HuH-7 (cell line): ENCODE measurements at regions not wholly inside any gene's neighbourhood (a gene's known extent, or its start where the extent isn't known, plus 50 kb on each side); places are given as distances from the start of the nearest gene placed in this dataset.
"Not testable (repeated sequence)": the region's sequence is repeated elsewhere in the genome, so short reads cannot be mapped to it uniquely, and the experiment has no call there.

Experiments used
- DNase-seq: peaks from one replicate; pipeline ENCODE4 v3.0.0; 2011; ENCODE audit warnings: low spot score

DNA sequence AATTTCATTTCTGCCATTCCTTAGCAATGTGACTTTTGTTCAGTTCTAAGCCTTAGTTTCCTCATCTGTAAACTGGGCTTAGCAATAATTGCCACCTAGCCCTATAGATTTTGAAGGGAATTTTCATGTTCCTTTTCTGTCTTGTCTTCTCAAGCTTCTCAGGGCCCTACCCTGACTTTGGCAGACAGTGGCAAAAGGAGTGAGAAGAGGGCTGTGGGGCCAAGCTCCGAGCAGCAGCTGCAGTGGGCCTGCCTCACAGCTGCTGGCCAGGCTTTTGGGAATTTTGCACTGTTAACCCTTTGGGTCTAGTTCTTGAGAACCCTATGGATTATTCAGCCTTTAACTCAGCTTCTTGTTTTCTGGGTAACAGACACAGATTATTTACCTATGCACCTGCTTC is 67.6 kb upstream of the IGSF1 start:
- DNase-seq, result no peak

GRCh38 chrX:131359611-131360010 is 70.5 kb upstream of the IGSF1 start:
- DNase-seq, result no peak

- DNase-seq, result no peak
These were observed 76.7 kb upstream of the IGSF1 start for GRCh38 chrX:131365766-131366165.

GRCh38 chrX:131366407-131366806 is 77.3 kb upstream of the IGSF1 start:
- peak; percentile 9 for DNase-seq

GRCh38 chrX:131388293-131388692 is 99.2 kb upstream of the IGSF1 start:
- DNase-seq, result no peak

- DNase-seq, result no peak
These were observed 103.6 kb upstream of the IGSF1 start for GRCh38 chrX:131392666-131393065.

DNA sequence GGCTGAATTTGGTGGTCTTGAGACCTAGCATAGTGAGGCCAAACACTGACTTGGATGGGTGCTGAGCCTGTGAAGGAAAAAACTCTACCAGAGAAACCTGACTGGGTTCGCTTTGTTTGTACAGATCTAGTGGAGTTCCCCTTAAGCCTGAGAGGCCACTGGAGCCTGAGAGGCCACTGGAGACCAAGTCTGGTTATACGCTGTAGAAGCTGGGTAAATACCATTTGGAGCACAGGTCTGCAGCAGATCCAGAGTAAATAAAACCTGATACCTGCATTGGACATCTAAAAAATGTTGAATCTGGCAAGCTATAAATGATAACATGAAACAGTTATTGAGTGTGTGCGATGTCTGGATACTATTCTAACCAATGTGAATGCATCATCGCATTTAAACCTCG is 104.3 kb upstream of the IGSF1 start:
- DNase-seq, result no peak

- DNase-seq, result no peak
These were observed 105.3 kb upstream of the IGSF1 start for GRCh38 chrX:131394384-131394783.

DNA sequence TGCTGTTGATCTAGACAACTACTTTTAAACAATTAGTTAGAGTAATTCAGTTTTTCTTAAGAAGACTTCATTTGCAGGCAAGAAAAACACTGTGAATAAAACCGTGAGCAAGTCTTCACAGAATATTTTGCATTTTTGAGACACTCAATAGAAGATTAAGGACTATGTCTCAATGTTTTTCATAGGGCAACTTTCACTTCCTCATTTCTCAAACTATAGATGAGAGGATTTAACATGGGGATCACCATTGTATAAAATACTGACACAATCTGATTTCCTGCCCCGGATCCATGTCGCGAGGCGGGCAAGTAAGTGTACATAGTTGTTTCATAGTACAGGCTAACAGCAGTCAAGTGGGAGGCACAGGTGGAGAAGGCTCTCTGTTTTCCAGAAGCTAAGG is 108.8 kb upstream of the IGSF1 start:
- no peak for DNase-seq

DNA sequence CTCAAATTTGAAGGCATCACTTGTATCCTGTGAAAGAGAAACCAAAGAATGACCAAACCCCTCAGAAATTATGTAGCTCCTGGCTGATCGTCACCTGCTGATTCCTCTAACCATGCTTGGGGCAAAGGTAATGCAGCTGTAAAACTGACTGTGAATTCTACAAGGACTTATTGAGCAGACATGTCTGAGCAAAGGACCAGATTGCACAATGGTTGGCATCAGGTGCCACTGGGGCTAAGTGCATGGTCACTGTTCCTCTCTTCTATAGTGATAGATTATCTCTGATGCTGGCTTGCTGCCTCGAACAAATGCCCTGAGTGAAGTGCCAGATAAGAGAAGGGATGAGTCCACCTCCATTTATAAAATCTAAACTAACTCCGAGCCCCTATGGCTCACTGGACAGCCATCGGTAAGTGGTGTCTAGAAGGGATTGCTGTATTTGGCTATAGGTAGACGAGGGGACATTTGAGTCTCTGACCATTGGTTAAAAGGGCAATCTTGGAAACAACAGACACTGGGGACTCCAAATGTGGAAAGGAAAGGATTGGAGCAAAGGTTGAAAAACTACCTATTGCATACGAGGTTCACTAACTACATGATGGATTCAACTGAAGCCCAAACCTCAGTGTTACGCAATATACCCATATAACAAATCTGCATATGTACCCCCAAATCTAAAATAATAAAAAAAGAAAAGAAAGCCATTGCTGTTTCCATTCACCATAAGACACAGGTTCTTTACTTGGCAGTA is 110.7 kb upstream of the IGSF1 start:
- DNase-seq, result no peak

GRCh38 chrX:131402124-131402811 is 113.2 kb upstream of the IGSF1 start:
- DNase-seq, result peak; percentile 9

- no peak for DNase-seq
These were observed 116.4 kb upstream of the IGSF1 start for GRCh38 chrX:131405497-131405896.

DNA sequence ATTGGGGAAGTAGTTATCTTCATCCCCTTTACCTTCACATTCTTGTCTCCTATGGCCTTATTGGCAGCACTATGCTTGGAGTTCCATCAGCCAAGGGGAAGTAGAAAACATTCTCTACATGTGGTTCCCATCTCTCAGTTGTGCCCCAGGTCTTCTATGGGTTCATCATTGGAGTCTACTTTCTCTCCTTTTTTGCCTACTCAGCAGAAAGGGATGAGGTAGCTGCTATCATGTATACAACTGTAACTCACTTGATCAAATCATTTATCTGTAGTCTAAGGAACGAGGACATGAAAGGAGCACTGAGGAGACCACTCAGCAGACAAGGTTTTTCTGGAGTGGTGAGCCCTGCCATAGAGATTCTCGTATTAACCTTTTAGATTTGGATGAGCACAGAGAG is 119.0 kb upstream of the OR13H1 start:
- DNase-seq, result no peak

- DNase-seq, result not testable (repeated sequence)
These were observed 113.4 kb upstream of the OR13H1 start for GRCh38 chrX:131430465-131430864.

- peak; percentile 8 for DNase-seq
These were observed 102.8 kb upstream of the OR13H1 start for GRCh38 chrX:131441033-131441432.

DNA sequence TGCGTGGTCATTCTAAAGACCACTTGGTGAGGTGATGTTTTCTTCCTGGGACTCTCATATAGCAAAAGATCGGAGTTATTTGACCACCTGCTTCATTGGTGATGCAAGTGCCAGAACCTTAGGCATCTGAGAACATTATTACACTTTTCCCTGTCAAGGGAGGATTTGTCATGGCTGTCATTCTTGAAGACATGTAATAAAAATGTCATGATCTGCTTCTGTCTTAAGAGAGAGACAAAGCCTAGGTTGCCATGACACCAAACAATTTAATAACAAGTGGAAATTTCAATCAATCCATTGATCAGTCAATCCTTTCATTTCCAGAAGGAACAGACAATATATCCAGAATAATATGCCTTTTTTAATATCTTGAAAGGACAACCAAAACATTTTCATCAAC is 97.9 kb upstream of the OR13H1 start:
- DNase-seq, result no peak

- not testable (repeated sequence) for DNase-seq
These were observed 82.0 kb upstream of the OR13H1 start for GRCh38 chrX:131461855-131462254.

DNA sequence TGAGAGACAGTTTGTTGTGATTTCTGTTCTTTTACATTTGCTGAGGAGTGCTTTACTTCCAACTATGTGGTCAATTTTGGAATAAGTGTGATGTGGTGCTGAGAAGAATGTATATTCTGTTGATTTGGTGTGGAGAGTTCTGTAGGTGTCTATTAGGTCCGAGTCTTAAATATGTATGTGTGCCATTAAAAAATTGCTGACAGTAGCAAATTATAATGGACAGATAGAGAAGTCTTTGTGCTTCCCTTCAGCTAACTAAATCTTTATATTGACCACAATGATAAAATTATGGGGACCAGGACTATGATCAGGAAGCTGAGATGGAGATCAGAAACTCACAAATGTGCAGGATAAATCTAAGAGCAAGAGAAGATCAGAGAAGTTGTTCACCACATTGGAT is 70.1 kb upstream of the OR13H1 start:
- DNase-seq, result not testable (repeated sequence)

DNA sequence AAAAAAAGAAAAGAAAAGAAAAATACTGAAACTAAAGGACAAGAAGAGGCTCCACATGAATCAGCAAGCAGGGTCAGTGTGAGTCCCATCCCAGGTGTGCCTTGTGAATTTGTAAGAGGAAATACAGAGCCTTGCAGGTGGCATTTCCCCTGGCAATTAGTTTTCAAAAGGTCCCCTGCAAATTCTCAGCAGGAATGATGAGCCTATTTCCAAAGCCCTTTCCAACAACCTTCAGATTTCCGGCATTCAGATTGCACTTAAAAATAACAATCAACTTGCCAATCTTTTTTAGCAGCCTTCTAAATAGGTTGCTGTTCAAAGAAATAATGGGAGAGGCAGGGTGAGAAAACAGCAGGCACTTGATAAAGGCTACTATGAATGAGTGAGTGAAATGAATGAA is 66.4 kb upstream of the OR13H1 start:
- no peak for DNase-seq
